A549 (cell line): ENCODE measurements at regions not wholly inside any gene's neighbourhood (a gene's known extent, or its start where the extent isn't known, plus 50 kb on each side); places are given as distances from the start of the nearest gene placed in this dataset.

ENCODE experiments used
- CTCF ChIP-seq: fragments of >200 bp; sonication (Bioruptor Twin); formaldehyde crosslinking; IDR thresholded peaks from 3 replicates; pipeline ENCODE4 v1.5.1; 2016
- MYC ChIP-seq: IDR thresholded peaks from 2 replicates; pipeline ENCODE4 v1.6.1; 2012; ENCODE audit warnings: mild to moderate bottlenecking, inconsistent platforms, low read length, improper control_type of control experiment, borderline replicate concordance

- TF ChIP-seq MYC (no peak), CTCF (no peak)
These were observed 165.3 kb downstream of the FBXO8 start for GRCh38 chr4:174118171-174118570.
